GM12864 (cell line): ENCODE measurements at regions not wholly inside any gene's neighbourhood (a gene's known extent, or its start where the extent isn't known, plus 50 kb on each side); places are given as distances from the start of the nearest gene placed in this dataset.

Experiments used
- DNase-seq: peaks from one replicate; pipeline ENCODE4 v3.0.0-alpha.2; 2011; ENCODE audit warnings: low read depth
- H3K4me3 ChIP-seq: 2 replicates; pipeline ENCODE4 v1.5.1; 2011; ENCODE audit warnings: mild to moderate bottlenecking, low read depth, low read length, control low read depth
- TF ChIP-seq, protein P1 (sequence below): IDR thresholded peaks from 2 replicates; pipeline ENCODE4 v1.5.1; 2011; ENCODE audit warnings: low read depth, mild to moderate bottlenecking, moderate library complexity, low read length, control low read depth, inconsistent platforms; ENCODE audit errors: missing control alignments

GRCh38 chr5:92605591-92605990, 975.4 kb downstream of the NR2F1-AS1 start:
- TF ChIP-seq, protein P1, sequence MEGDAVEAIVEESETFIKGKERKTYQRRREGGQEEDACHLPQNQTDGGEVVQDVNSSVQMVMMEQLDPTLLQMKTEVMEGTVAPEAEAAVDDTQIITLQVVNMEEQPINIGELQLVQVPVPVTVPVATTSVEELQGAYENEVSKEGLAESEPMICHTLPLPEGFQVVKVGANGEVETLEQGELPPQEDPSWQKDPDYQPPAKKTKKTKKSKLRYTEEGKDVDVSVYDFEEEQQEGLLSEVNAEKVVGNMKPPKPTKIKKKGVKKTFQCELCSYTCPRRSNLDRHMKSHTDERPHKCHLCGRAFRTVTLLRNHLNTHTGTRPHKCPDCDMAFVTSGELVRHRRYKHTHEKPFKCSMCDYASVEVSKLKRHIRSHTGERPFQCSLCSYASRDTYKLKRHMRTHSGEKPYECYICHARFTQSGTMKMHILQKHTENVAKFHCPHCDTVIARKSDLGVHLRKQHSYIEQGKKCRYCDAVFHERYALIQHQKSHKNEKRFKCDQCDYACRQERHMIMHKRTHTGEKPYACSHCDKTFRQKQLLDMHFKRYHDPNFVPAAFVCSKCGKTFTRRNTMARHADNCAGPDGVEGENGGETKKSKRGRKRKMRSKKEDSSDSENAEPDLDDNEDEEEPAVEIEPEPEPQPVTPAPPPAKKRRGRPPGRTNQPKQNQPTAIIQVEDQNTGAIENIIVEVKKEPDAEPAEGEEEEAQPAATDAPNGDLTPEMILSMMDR: no peak
- DNase-seq: no peak
- no peak overlapping the region for H3K4me3 ChIP-seq

- no peak for DNase-seq
- TF ChIP-seq, protein P1: no peak
- H3K4me3 ChIP-seq: no peak overlapping the region
Observed at GRCh38 chr5:92599217-92599810, 981.7 kb downstream of the NR2F1-AS1 start.

- TF ChIP-seq, protein P1: no peak
- H3K4me3 ChIP-seq: no peak overlapping the region
- no peak for DNase-seq
Observed at GRCh38 chr5:92594031-92594430, 987.0 kb downstream of the NR2F1-AS1 start.

- no peak overlapping the region for H3K4me3 ChIP-seq
- TF ChIP-seq, protein P1: no peak
- DNase-seq: no peak
Observed at GRCh38 chr5:92588876-92589275, 992.1 kb downstream of the NR2F1-AS1 start.

GRCh38 chr5:92581690-92582089, 999.3 kb downstream of the NR2F1-AS1 start:
- TF ChIP-seq, protein P1: no peak
- DNase-seq: no peak
- no peak overlapping the region for H3K4me3 ChIP-seq

DNA sequence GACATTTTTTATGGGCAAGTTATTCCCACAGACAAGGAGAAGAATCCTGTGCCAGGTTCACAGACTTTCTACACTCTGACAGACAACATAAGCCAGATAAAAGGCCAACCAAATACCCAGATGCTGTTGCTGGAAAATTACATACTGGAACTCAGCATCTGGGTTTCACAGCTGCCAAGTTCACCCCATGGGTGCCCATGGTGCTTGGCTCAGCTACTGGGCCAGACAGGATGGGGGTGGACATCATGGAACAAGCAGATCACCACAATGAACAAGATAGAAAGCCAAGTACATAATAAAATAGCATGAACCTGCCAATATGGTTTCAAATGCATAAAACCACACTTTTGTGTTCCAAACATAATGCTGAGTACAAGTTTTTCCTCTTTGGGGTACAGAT, 999.8 kb downstream of the NR2F1-AS1 start:
- TF ChIP-seq, protein P1: no peak
- H3K4me3 ChIP-seq: no peak overlapping the region
- DNase-seq: no peak

- TF ChIP-seq, protein P1: no peak
- DNase-seq: no peak
- H3K4me3 ChIP-seq: no peak overlapping the region
Observed at GRCh38 chr5:92580814-92581213, 1000.2 kb downstream of the NR2F1-AS1 start.
